Coronary artery (tissue), 2 donors: ENCODE measurements at regions not wholly inside any gene's neighbourhood (a gene's known extent, or its start where the extent isn't known, plus 50 kb on each side); places are given as distances from the start of the nearest gene placed in this dataset.
A peak's percentile ranks its signal among the peaks of the same experiment; 100 is the strongest.

Experiments used
- DNase-seq: peaks from one replicate; pipeline ENCODE4 v3.0.0-alpha.2; 2017; ENCODE audit warnings: low spot score
- H3K27ac ChIP-seq, 2 donors: fragments of 200-600 bp; sonication (generic); one replicate each; pipeline ENCODE4 v1.5.1; 2016 to 2019
- H3K4me3 ChIP-seq: fragments of 200-600 bp; sonication (generic); 2 replicates; pipeline ENCODE4 v1.5.1; 2016; ENCODE audit warnings: mild to moderate bottlenecking, moderate library complexity
- CTCF ChIP-seq: fragments of 200-600 bp; sonication (generic); IDR thresholded peaks from one replicate; pipeline ENCODE4 v1.5.1; 2019; ENCODE audit warnings: antibody characterized with exemption

GRCh38 chr2:176742271-176742670 is 470.3 kb upstream of the HNRNPA3 start:
- DNase-seq, result no peak
- TF ChIP-seq CTCF, result no peak
- no peak overlapping the region for H3K27ac ChIP-seq
- H3K4me3 ChIP-seq, result no peak overlapping the region

GRCh38 chr2:176743671-176744070 is 468.9 kb upstream of the HNRNPA3 start:
- no peak for TF ChIP-seq CTCF
- H3K4me3 ChIP-seq, result peak overlapping the region; percentile 29
- H3K27ac ChIP-seq, result no peak overlapping the region
- no peak for DNase-seq

- DNase-seq, result no peak
- H3K4me3 ChIP-seq, result peak overlapping the region; percentile 29
- TF ChIP-seq CTCF, result no peak
- no peak overlapping the region for H3K27ac ChIP-seq
Observed at GRCh38 chr2:176744146-176744545, 468.4 kb upstream of the HNRNPA3 start.

GRCh38 chr2:176745543-176746200 is 466.9 kb upstream of the HNRNPA3 start:
- no peak overlapping the region for H3K27ac ChIP-seq

GRCh38 chr2:176746411-176746810 is 466.2 kb upstream of the HNRNPA3 start:
- Histone ChIP-seq H3K4me3 (no peak overlapping the region), H3K27ac (no peak overlapping the region)
- no peak for TF ChIP-seq CTCF
- DNase-seq, result no peak

More at GRCh38 chr2:176745543-176746200, 466.9 kb upstream of the HNRNPA3 start:
- no peak for DNase-seq
- no peak for TF ChIP-seq CTCF
- no peak overlapping the region for H3K4me3 ChIP-seq

- Histone ChIP-seq H3K4me3 (no peak overlapping the region), H3K27ac (no peak overlapping the region)
- no peak for TF ChIP-seq CTCF
- no peak for DNase-seq
Observed at GRCh38 chr2:176747506-176747905, 465.1 kb upstream of the HNRNPA3 start.

- no peak for TF ChIP-seq CTCF
- no peak for DNase-seq
- Histone ChIP-seq H3K4me3 (no peak overlapping the region), H3K27ac (no peak overlapping the region)
Observed at GRCh38 chr2:176747928-176748327, 464.7 kb upstream of the HNRNPA3 start.
